ENCODE measurements at regions not wholly inside any gene's neighbourhood (a gene's known extent, or its start where the extent isn't known, plus 50 kb on each side); places are given as distances from the start of the nearest gene placed in this dataset.

- no peak overlapping the region for H3K4me2 ChIP-seq (ENCODE audit: insufficient read depth, insufficient read length, low read length)
- no peaks in the 10 kb centered on the region for H3K9me3 Mint-ChIP-seq
- H4K20me1 ChIP-seq (ENCODE audit: control insufficient read depth, insufficient read depth, insufficient read length): no peaks in the 10 kb centered on the region
- no peak overlapping the region for H3K27ac Mint-ChIP-seq
- H3K4ac ChIP-seq (ENCODE audit: low read depth, low read length): no peak overlapping the region
- H2BK12ac ChIP-seq (ENCODE audit: insufficient read length, low read depth, low read length): no peak overlapping the region
- no peak overlapping the region for H3K56ac ChIP-seq (ENCODE audit: insufficient read length, low read depth, low read length)
- no peak overlapping the region for H2BK20ac ChIP-seq (ENCODE audit: low read depth, low read length, poor library complexity, severe bottlenecking)
- H3K79me1 ChIP-seq (ENCODE audit: insufficient read depth, low read depth, low read length, poor library complexity, severe bottlenecking): no peaks in the 10 kb centered on the region
- H3K23me2 ChIP-seq (ENCODE audit: insufficient read length, low read depth, low read length, poor library complexity, severe bottlenecking): no peaks in the 10 kb centered on the region
- no peak overlapping the region for H4K8ac ChIP-seq (replicated peaks; ENCODE audit: insufficient read length, low read depth, low read length)
- H4K5ac ChIP-seq (ENCODE audit: insufficient read length, low read depth, low read length): no peak overlapping the region
- no peak overlapping the region for H4K91ac ChIP-seq (ENCODE audit: insufficient read length, low read depth, low read length)
- no peak for TF ChIP-seq CTCF (conservative IDR thresholded peaks at IDR 0.05)
- H3K23ac ChIP-seq (ENCODE audit: insufficient read length, low read depth, low read length): no peak overlapping the region
- H3K4me1 Mint-ChIP-seq: peaks cover 10% of the 10 kb centered on the region in 2 experiments
- H2AK5ac ChIP-seq (ENCODE audit: insufficient read length, low read length): no peak overlapping the region
- H3K27me3 ChIP-seq (ENCODE audit: insufficient read depth, low read length): no peaks in the 10 kb centered on the region
- H3K36me3 Mint-ChIP-seq (ENCODE audit: insufficient read depth in 1 of 3, low read depth in 3 of 3): no peaks in the 10 kb centered on the region
- DNase-seq: no peak
- H2BK5ac ChIP-seq (ENCODE audit: insufficient read length, low read length): no peak overlapping the region
- no peak overlapping the region for H2BK120ac ChIP-seq (ENCODE audit: low read depth, low read length, poor library complexity, severe bottlenecking)
- H2AFZ ChIP-seq (ENCODE audit: low read length): no peak overlapping the region
- no peak overlapping the region for H3K4me3 Mint-ChIP-seq
- H3K9me3 ChIP-seq (ENCODE audit: control insufficient read depth, low read depth, low read length): no peaks in the 10 kb centered on the region
- H3K9ac ChIP-seq (ENCODE audit: extremely low read depth, insufficient read length, low read length): no peak overlapping the region
- no peaks in the 10 kb centered on the region for H3K79me2 ChIP-seq (ENCODE audit: insufficient read depth, low read length)
- no peak overlapping the region for H3K18ac ChIP-seq (ENCODE audit: insufficient read length, low read depth, low read length)
- no peak overlapping the region for H3K14ac ChIP-seq (ENCODE audit: insufficient read depth, low read length)
- H2BK15ac ChIP-seq (ENCODE audit: low read depth, low read length): no peak overlapping the region
- no peak overlapping the region for H3T11ph ChIP-seq (ENCODE audit: low read length)
- no peak overlapping the region for H3K27ac ChIP-seq (ENCODE audit: insufficient read length, low read depth, low read length)
- no peaks in the 10 kb centered on the region for H3K4me1 ChIP-seq (ENCODE audit: insufficient read depth, low read length)
- H3K27me3 Mint-ChIP-seq (ENCODE audit: low read depth): no peaks in the 10 kb centered on the region
- WGBS (ENCODE audit: extremely low coverage, insufficient read length, low lambda C conversion rate): no CpG with 5 or more reads among the region's 1 CpG
These were observed 703.6 kb upstream of the NUDT12 start for GRCh38 chr5:104266161-104266560.
